K562 (cell line): ENCODE measurements at regions not wholly inside any gene's neighbourhood (a gene's known extent, or its start where the extent isn't known, plus 50 kb on each side); places are given as distances from the start of the nearest gene placed in this dataset.

Experiments used
- ATAC-seq: fragments of 200-7000 bp; cut with Tn5 transposase; 3 replicates; pipeline ENCODE4 v1.9.1; 2020; ENCODE audit warnings: moderate library complexity
- BruUV-seq: library from RNA; stranded (reverse); fragments of 400-500 nt; replicated peaks from 2 replicates; lab custom pipeline; 2021; lab: Mats Ljungman, UMichigan
- CTCF ChIA-PET: fragments of 300-600 bp; formaldehyde crosslinking; extraction: SDS; loops from one replicate; lab custom pipeline; 2021; ENCODE audit warnings: low intra/inter-chr PET ratio; lab: Yijun Ruan, JAX
- POLR2A ChIA-PET: fragments of 300-600, 350-650 bp; sonication (Branson Sonifier 250); formaldehyde crosslinking; extraction: SDS; loops from one replicate; lab custom pipeline; 2021; ENCODE audit warnings: antibody characterized with exemption, inconsistent platforms; lab: Yijun Ruan, JAX
- DNase-seq, 4 experiments: peaks; one replicate each; pipeline versions ENCODE4 v3.0.0 to v3.0.0-alpha.2; 2011 to 2018; ENCODE audit warnings: low spot score in 3 of 4, mixed read lengths in 3 of 4; ENCODE audit errors: extremely low read depth in 1 of 4
- FAIRE-seq: peaks from 2 replicates; lab custom pipeline; 2011; peaks lifted over from hg19 to GRCh38; lab: Jason Lieb, UNC
- H2AFZ ChIP-seq: 2 replicates; pipeline ENCODE4 v1.6.0; 2011; ENCODE audit warnings: low read depth, low read length, control low read depth, inconsistent platforms
- H3K27ac ChIP-seq: fragments of 200-600 bp; 3 replicates; pipeline ENCODE4 v1.8.0; 2011; ENCODE audit warnings: low read depth, mild to moderate bottlenecking, control low read depth, inconsistent platforms, low read length, moderate library complexity, mixed read lengths; ENCODE audit errors: extremely low read depth
- H3K27me3 ChIP-seq, 2 experiments: fragments of 300-600 bp in 1 of 2; 2 replicates in 1 of 2; 3 replicates in 1 of 2; pipeline versions ENCODE4 v1.6.0 to v1.8.0; 2011; ENCODE audit warnings: inconsistent platforms in 2 of 2, low read length in 2 of 2, mild to moderate bottlenecking in 1 of 2, mixed read lengths in 1 of 2, moderate library complexity in 1 of 2; ENCODE audit not compliant: control insufficient read depth in 2 of 2, insufficient read depth in 2 of 2
- H3K36me3 ChIP-seq: fragments of 300-600 bp; 3 replicates; pipeline ENCODE4 v1.8.0; 2011; ENCODE audit warnings: mild to moderate bottlenecking, low read length, inconsistent platforms; ENCODE audit not compliant: control insufficient read depth, insufficient read depth
- H3K4me1 ChIP-seq, 2 experiments: fragments of 200-600 bp in 1 of 2; replicated peaks in 1 of 2; 2 replicates in 1 of 2; 3 replicates in 1 of 2; pipeline versions ENCODE4 v1.5.1 to v1.8.0; 2011; ENCODE audit warnings: inconsistent platforms in 2 of 2, low read length in 2 of 2, mild to moderate bottlenecking in 1 of 2, mixed read lengths in 1 of 2, moderate library complexity in 1 of 2; ENCODE audit not compliant: control insufficient read depth in 2 of 2, insufficient read depth in 2 of 2
- H3K4me2 ChIP-seq: 2 replicates; pipeline ENCODE4 v1.6.1; 2011; ENCODE audit warnings: low read length, control low read depth, inconsistent platforms, mixed read lengths; ENCODE audit not compliant: insufficient read depth
- H3K4me3 ChIP-seq: fragments of 200-600 bp; sonication (generic), shearing (Covaris generic); 2 replicates; pipeline ENCODE4 v1.5.1; 2016; ENCODE audit warnings: control low read depth, inconsistent platforms
- H3K79me2 ChIP-seq: fragments of 200-600 bp; 3 replicates; pipeline ENCODE4 v1.8.0; 2011; ENCODE audit warnings: low read length, inconsistent platforms; ENCODE audit not compliant: control insufficient read depth, insufficient read depth
- H3K9ac ChIP-seq, 2 experiments: 2 replicates each; pipeline versions ENCODE4 v1.6.0 to v1.6.1; 2011; ENCODE audit warnings: low read depth in 2 of 2, low read length in 2 of 2, control low read depth in 1 of 2, inconsistent platforms in 1 of 2, mild to moderate bottlenecking in 1 of 2, mixed read lengths in 1 of 2; ENCODE audit not compliant: insufficient read depth in 1 of 2
- H3K9me1 ChIP-seq: one replicate; pipeline ENCODE4 v1.6.0; 2011; ENCODE audit warnings: inconsistent platforms, mild to moderate bottlenecking, low read length, moderate library complexity; ENCODE audit not compliant: control insufficient read depth, insufficient read depth
- H3K9me3 ChIP-seq: replicated peaks from 2 replicates; pipeline ENCODE4 v1.5.1; 2011; ENCODE audit warnings: low read depth, low read length, inconsistent platforms; ENCODE audit not compliant: control insufficient read depth, insufficient read depth
- H4K20me1 ChIP-seq: replicated peaks from 2 replicates; pipeline ENCODE4 v1.6.1; 2011; ENCODE audit warnings: low read length, inconsistent platforms, mixed read lengths; ENCODE audit not compliant: control insufficient read depth, insufficient read depth
- BACH1 ChIP-seq: fragments of 200-800 bp; sonication (Bioruptor generic); IDR thresholded peaks from 2 replicates; pipeline ENCODE4 v1.6.1; 2016; ENCODE audit warnings: missing genetic modification characterization, missing compliant biosample characterization
- DLX4 ChIP-seq: fragments of 250-450 bp; sonication (Bioruptor Pico); IDR thresholded peaks from 2 replicates; pipeline ENCODE4 v1.6.1; 2021; ENCODE audit warnings: mild to moderate bottlenecking
- FOXK2 ChIP-seq, 2 experiments: fragments of 450-650 bp; IDR thresholded peaks in 1 of 2; conservative IDR thresholded peaks in 1 of 2; 2 replicates each; pipeline ENCODE4 v1.6.1; 2016; ENCODE audit warnings: low read depth in 2 of 2, mild to moderate bottlenecking in 1 of 2
- MCM2 ChIP-seq: fragments of 450-650 bp; IDR thresholded peaks from 2 replicates; pipeline ENCODE4 v1.6.1; 2017; ENCODE audit warnings: low read depth, mild to moderate bottlenecking
- PHF20 ChIP-seq: fragments of 450-650 bp; IDR thresholded peaks from 2 replicates; pipeline ENCODE4 v1.6.1; 2018; ENCODE audit not compliant: partially characterized antibody
- XRCC3 ChIP-seq: fragments of 450-650 bp; IDR thresholded peaks from 2 replicates; pipeline ENCODE4 v1.6.1; 2017; ENCODE audit warnings: mild to moderate bottlenecking, moderate library complexity
- XRCC4 ChIP-seq: IDR thresholded peaks from one replicate; pipeline ENCODE4 v1.6.1; 2011; ENCODE audit not compliant: insufficient read depth, insufficient read length; ENCODE audit errors: extremely low read depth
- ZFP91 ChIP-seq: sonication (generic); formaldehyde crosslinking; IDR thresholded peaks from 2 replicates; pipeline ENCODE4 v1.8.0; 2022; ENCODE audit warnings: mild to moderate bottlenecking, missing genetic modification reagents
- ZNF3 ChIP-seq: fragments of 250-450 bp; sonication (Bioruptor Pico); IDR thresholded peaks from 2 replicates; pipeline ENCODE4 v1.5.0; 2021; ENCODE audit warnings: mild to moderate bottlenecking, moderate library complexity
- WGBS: fragments of 100-300 bp; shearing (Covaris generic); methylation state at CpG from one replicate; pipeline ENCODE4 v1.1.6; 2016; ENCODE audit warnings: low coverage, mixed read lengths; ENCODE audit not compliant: insufficient coverage; ENCODE audit errors: missing lambda C conversion rate; 5-methylcytosine and 5-hydroxymethylcytosine counted together
- in situ Hi-C: fragments of 300-500 bp; cut with MboI; formaldehyde crosslinking; loops from 4 replicates; pipeline ENCODE4 v1.15.0; 2018; ENCODE audit warnings: inconsistent platforms, mixed read lengths
- intact Hi-C: fragments of 100-400 bp; cut with micrococcal nuclease; formaldehyde crosslinking; loops from 2 replicates; pipeline ENCODE4 v1.14.2; 2022
- TF ChIP-seq, protein P1 (sequence below): fragments of 250-450 bp; sonication (Bioruptor Pico); IDR thresholded peaks from 2 replicates; pipeline ENCODE4 v1.8.0; 2022; ENCODE audit warnings: inconsistent platforms, mild to moderate bottlenecking, moderate library complexity, borderline replicate concordance
- TF ChIP-seq, protein P2 (sequence below): sonication (generic); formaldehyde crosslinking; IDR thresholded peaks from 2 replicates; pipeline ENCODE4 v1.8.1; 2023; ENCODE audit warnings: missing genetic modification reagents, mild to moderate bottlenecking, borderline replicate concordance

DNA sequence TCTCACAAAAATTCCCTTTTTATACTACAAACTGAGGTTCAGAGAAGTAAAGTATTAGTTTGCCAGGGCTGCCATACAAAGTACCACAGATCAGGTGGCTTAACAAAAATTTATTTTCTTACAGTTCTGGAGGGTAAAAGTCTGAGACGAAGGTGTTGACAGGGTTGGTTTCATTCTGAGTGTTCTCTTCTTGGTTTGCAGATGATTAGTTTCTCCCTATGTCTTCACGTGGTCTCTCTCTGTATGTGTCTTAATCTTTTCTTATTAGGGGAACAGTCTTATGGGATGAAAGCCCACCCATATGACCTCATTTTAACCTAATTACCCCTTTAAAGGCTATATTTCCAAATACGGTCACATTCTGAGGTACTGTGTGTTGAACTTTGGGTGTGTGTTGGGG lies 274.2 kb downstream of the BRINP1 start (continued):
- no peak for TF ChIP-seq PHF20
- TF ChIP-seq, protein P1, sequence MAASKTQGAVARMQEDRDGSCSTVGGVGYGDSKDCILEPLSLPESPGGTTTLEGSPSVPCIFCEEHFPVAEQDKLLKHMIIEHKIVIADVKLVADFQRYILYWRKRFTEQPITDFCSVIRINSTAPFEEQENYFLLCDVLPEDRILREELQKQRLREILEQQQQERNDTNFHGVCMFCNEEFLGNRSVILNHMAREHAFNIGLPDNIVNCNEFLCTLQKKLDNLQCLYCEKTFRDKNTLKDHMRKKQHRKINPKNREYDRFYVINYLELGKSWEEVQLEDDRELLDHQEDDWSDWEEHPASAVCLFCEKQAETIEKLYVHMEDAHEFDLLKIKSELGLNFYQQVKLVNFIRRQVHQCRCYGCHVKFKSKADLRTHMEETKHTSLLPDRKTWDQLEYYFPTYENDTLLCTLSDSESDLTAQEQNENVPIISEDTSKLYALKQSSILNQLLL (CRISPR knock-in tag): no peak
- TF ChIP-seq ZNF3 (CRISPR knock-in tag): no peak

DNA sequence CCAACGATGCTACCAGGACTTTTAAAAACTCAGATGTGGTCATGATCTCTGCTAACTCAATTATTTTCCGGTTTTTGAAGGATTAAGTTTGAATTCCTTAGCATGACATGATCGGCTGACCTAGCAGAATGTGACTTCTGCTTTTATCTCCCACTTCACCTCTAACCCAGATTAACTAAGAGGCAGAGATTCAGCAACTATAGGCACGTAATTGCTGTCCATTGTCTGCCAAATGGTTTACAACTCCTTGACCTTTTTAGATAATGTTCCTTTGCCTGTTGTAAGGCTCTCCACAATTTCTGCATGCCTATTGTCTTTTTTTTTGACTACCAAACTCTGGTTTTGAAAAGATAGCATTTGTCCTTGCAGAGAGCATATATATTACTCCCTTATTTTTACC lies 268.2 kb downstream of the BRINP1 start:
- H2AFZ ChIP-seq: no peak overlapping the region
- H3K9me1 ChIP-seq: no peaks in the 10 kb centered on the region
- WGBS: 2% methylated on average over 4 of the region's 4 CpGs
- FAIRE-seq (no peak), DNase-seq (no peak), ATAC-seq (no peak)
- H4K20me1 ChIP-seq: no peaks in the 10 kb centered on the region
- BruUV-seq: no TSS peak
- H3K36me3 ChIP-seq: no peaks in the 10 kb centered on the region
- H3K4me1 ChIP-seq: no peaks in the 10 kb centered on the region
- in situ Hi-C loops (no loop called here), intact Hi-C loops (no loop called here)
- H3K79me2 ChIP-seq: no peaks in the 10 kb centered on the region
- no peak overlapping the region for H3K4me3 ChIP-seq
- H3K27me3 ChIP-seq: no peaks in the 10 kb centered on the region
- H3K9me3 ChIP-seq: no peaks in the 10 kb centered on the region
- ChIA-PET CTCF (no interaction called here), POLR2A (no interaction called here)
- H3K27ac ChIP-seq: no peak overlapping the region
- no peak overlapping the region for H3K9ac ChIP-seq
- no peak overlapping the region for H3K4me2 ChIP-seq
- TF ChIP-seq MCM2 (no peak), FOXK2 (conservative IDR thresholded peaks at IDR 0.05 in 1 of 2, IDR thresholded peaks at IDR 0.05 in 1 of 2; ENCODE audit: low read depth in 2 of 2) (no peak), BACH1 (tag) (no peak), ZFP91 (CRISPR knock-in tag) (no peak), DLX4 (no peak), XRCC4 (no peak), XRCC3 (no peak)
- TF ChIP-seq, protein P2, sequence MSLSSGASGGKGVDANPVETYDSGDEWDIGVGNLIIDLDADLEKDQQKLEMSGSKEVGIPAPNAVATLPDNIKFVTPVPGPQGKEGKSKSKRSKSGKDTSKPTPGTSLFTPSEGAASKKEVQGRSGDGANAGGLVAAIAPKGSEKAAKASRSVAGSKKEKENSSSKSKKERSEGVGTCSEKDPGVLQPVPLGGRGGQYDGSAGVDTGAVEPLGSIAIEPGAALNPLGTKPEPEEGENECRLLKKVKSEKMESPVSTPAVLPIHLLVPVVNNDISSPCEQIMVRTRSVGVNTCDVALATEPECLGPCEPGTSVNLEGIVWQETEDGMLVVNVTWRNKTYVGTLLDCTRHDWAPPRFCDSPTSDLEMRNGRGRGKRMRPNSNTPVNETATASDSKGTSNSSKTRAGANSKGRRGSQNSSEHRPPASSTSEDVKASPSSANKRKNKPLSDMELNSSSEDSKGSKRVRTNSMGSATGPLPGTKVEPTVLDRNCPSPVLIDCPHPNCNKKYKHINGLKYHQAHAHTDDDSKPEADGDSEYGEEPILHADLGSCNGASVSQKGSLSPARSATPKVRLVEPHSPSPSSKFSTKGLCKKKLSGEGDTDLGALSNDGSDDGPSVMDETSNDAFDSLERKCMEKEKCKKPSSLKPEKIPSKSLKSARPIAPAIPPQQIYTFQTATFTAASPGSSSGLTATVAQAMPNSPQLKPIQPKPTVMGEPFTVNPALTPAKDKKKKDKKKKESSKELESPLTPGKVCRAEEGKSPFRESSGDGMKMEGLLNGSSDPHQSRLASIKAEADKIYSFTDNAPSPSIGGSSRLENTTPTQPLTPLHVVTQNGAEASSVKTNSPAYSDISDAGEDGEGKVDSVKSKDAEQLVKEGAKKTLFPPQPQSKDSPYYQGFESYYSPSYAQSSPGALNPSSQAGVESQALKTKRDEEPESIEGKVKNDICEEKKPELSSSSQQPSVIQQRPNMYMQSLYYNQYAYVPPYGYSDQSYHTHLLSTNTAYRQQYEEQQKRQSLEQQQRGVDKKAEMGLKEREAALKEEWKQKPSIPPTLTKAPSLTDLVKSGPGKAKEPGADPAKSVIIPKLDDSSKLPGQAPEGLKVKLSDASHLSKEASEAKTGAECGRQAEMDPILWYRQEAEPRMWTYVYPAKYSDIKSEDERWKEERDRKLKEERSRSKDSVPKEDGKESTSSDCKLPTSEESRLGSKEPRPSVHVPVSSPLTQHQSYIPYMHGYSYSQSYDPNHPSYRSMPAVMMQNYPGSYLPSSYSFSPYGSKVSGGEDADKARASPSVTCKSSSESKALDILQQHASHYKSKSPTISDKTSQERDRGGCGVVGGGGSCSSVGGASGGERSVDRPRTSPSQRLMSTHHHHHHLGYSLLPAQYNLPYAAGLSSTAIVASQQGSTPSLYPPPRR (CRISPR knock-in tag): no peak
